ENCODE measurements at regions not wholly inside any gene's neighbourhood (a gene's known extent, or its start where the extent isn't known, plus 50 kb on each side); places are given as distances from the start of the nearest gene placed in this dataset.

- TF ChIP-seq TFAM (CRISPR knock-in tag; conservative IDR thresholded peaks at IDR 0.05) (no peak), ZNF124 (CRISPR knock-in tag; IDR thresholded peaks at IDR 0.05) (no peak)
- H3K4me3 ChIP-seq: no peak overlapping the region
- H2AFZ ChIP-seq (ENCODE audit: low read depth, low read length): no peak overlapping the region
These were observed 52.4 kb upstream of the NDP start for GRCh38 chrX:44025555-44025954.

More at GRCh38 chrX:44025555-44025954, 52.4 kb upstream of the NDP start:
- H3K79me2 ChIP-seq (ENCODE audit: control insufficient read depth, insufficient read depth, low read length): no peaks in the 10 kb centered on the region
- no TSS peak for BruUV-seq (replicated peaks)
- ATAC-seq (no peak), FAIRE-seq (no peak), DNase-seq (ENCODE audit: extremely low read depth in 1 of 4, low spot score in 3 of 4) (no peak)
- CTCF ChIA-PET (ENCODE audit: low intra/inter-chr PET ratio): no interaction called here
- peaks cover 0 to 3% of the 10 kb centered on the region in 2 experiments; a peak in 1 of 5 replicates for H3K4me1 ChIP-seq (replicated peaks in 1 of 2; ENCODE audit: control insufficient read depth in 2 of 2, insufficient read depth in 2 of 2, low read length in 2 of 2)
- H4K20me1 ChIP-seq (replicated peaks; ENCODE audit: control insufficient read depth, insufficient read depth, low read length): no peaks in the 10 kb centered on the region
- in situ Hi-C loops (cut with MboI): no loop called here
- POLR2A ChIA-PET: interaction anchor here (0.6 kb wide), 1 partner anchor 847 kb away, joined by 3 read pairs; no protein-coding TSS in a partner anchor
- no peaks in the 10 kb centered on the region for H3K36me3 ChIP-seq (ENCODE audit: control insufficient read depth, insufficient read depth, low read length)
- H3K27me3 ChIP-seq (ENCODE audit: control insufficient read depth in 2 of 2, insufficient read depth in 2 of 2, low read length in 2 of 2): peaks cover 3 to 15% of the 10 kb centered on the region in 2 experiments; a peak in 3 of 5 replicates
- intact Hi-C loops (cut with micrococcal nuclease): loop anchor here (5.0 kb wide), 1 partner anchor 217 kb away; no protein-coding TSS in a partner anchor
- H3K4me2 ChIP-seq (ENCODE audit: insufficient read depth, low read length): no peak overlapping the region
- 0% methylated on average over 1 of the region's 1 CpG for WGBS (ENCODE audit: insufficient coverage, low coverage, missing lambda C conversion rate)
- H3K9ac ChIP-seq (ENCODE audit: insufficient read depth in 1 of 2, low read depth in 2 of 2, low read length in 2 of 2): no peak overlapping the region
- no peaks in the 10 kb centered on the region for H3K9me3 ChIP-seq (replicated peaks; ENCODE audit: control insufficient read depth, insufficient read depth, low read depth, low read length)
- no peaks in the 10 kb centered on the region for H3K9me1 ChIP-seq (ENCODE audit: control insufficient read depth, insufficient read depth, low read length)
- no peak overlapping the region for H3K27ac ChIP-seq (ENCODE audit: extremely low read depth, low read depth, low read length)
